SU-DHL-6 (cell line): ENCODE measurements at regions not wholly inside any gene's neighbourhood (a gene's known extent, or its start where the extent isn't known, plus 50 kb on each side); places are given as distances from the start of the nearest gene placed in this dataset.

ENCODE experiments used
- H2AFZ ChIP-seq: fragments of 200-600 bp; sonication (generic); 2 replicates; pipeline ENCODE4 v1.6.1; 2014; ENCODE audit warnings: low read depth, mild to moderate bottlenecking, moderate library complexity, mixed read lengths, antibody characterized with exemption, low read length; ENCODE audit not compliant: severe bottlenecking
- H3F3A ChIP-seq: fragments of 200-600 bp; shearing (Covaris generic); 2 replicates; pipeline ENCODE4 v1.6.0; 2016; ENCODE audit warnings: antibody characterized with exemption, mild to moderate bottlenecking; ENCODE audit not compliant: insufficient read depth
- H3K27ac ChIP-seq: fragments of 200-600 bp; sonication (generic); 2 replicates; pipeline ENCODE4 v1.5.1; 2016; ENCODE audit warnings: low read depth, mild to moderate bottlenecking, low read length, moderate library complexity, mixed read lengths
- H3K27me3 ChIP-seq: fragments of 200-600 bp; sonication (generic), shearing (Covaris generic); 2 replicates; pipeline ENCODE4 v1.6.0; 2014; ENCODE audit warnings: mild to moderate bottlenecking, low read length
- H3K36me3 ChIP-seq: fragments of 200-600 bp; sonication (generic); 2 replicates; pipeline ENCODE4 v1.6.1; 2014; ENCODE audit warnings: mild to moderate bottlenecking, low read length, mixed read lengths
- H3K4me2 ChIP-seq: fragments of 300-600, 200-600 bp; shearing (Covaris generic), sonication (generic); 2 replicates; pipeline ENCODE4 v1.6.0; 2014; ENCODE audit warnings: low read length, low read depth, mild to moderate bottlenecking; ENCODE audit not compliant: poor library complexity, severe bottlenecking
- H3K4me3 ChIP-seq: fragments of 200-600 bp; sonication (generic); 2 replicates; pipeline ENCODE4 v1.5.1; 2014; ENCODE audit warnings: antibody characterized with exemption, low read length, mild to moderate bottlenecking, mixed read lengths; ENCODE audit not compliant: insufficient read depth, poor library complexity, severe bottlenecking
- H3K79me2 ChIP-seq: fragments of 200-600 bp; sonication (generic); 2 replicates; pipeline ENCODE4 v1.6.1; 2014; ENCODE audit warnings: mild to moderate bottlenecking, low read length, moderate library complexity; ENCODE audit not compliant: insufficient read depth
- H3K9ac ChIP-seq: fragments of 200-600 bp; sonication (generic); 2 replicates; pipeline ENCODE4 v1.7.0; 2014; ENCODE audit warnings: mild to moderate bottlenecking, low read length
- H3K9me2 ChIP-seq: fragments of 200-600 bp; sonication (generic); replicated peaks from 2 replicates; pipeline ENCODE4 v1.6.1; 2014; ENCODE audit warnings: low read length; ENCODE audit not compliant: insufficient read depth
- H3K9me3 ChIP-seq: fragments of 200-600 bp; sonication (generic); 2 replicates; pipeline ENCODE4 v1.6.1; 2014; ENCODE audit warnings: low read length, mixed read lengths; ENCODE audit not compliant: insufficient read depth
- H4K20me1 ChIP-seq: fragments of 200-600 bp; sonication (generic); 2 replicates; pipeline ENCODE4 v1.6.1; 2014; ENCODE audit warnings: low read depth, mild to moderate bottlenecking, antibody characterized with exemption, low read length, moderate library complexity, mixed read lengths
- EZH2phosphoT487 ChIP-seq: fragments of 200-600 bp; sonication (generic), shearing (Covaris generic); conservative IDR thresholded peaks from 2 replicates; pipeline ENCODE4 v1.6.1; 2018; ENCODE audit warnings: mild to moderate bottlenecking, antibody characterized with exemption, low read length, moderate library complexity, mixed read lengths
- TF ChIP-seq, protein P1 (sequence below): fragments of 200-600 bp; sonication (generic); IDR thresholded peaks from one replicate; pipeline ENCODE4 v1.5.1; 2017; ENCODE audit warnings: antibody characterized with exemption, mild to moderate bottlenecking, low read length, moderate library complexity; ENCODE audit not compliant: insufficient read depth, poor library complexity, severe bottlenecking

DNA sequence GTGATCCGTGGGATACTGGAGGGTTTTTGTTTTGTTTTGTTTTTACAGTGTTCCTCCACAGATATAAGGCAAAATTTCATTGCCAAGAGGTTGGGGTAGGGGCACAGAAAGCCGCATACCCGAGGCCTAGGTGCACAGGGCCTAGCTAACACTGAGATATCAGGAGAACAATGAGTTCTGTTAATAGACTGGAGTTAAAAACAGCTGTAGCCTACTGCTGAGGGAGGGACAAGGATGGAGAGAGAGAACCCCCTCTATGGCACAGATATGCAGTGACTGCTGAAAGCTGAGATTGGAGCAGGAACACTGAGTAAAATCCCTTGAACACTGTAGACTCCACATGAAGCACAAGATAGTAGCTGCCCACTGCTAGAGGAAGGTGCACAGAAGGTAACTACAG, 53.1 kb upstream of the MAP3K13 start:
- Histone ChIP-seq H3K4me2 (no peak overlapping the region), H3F3A (no peaks in the 10 kb centered on the region), H3K27ac (no peak overlapping the region), H3K9me2 (no peaks in the 10 kb centered on the region), H3K79me2 (no peaks in the 10 kb centered on the region), H3K9me3 (no peaks in the 10 kb centered on the region), H3K27me3 (no peaks in the 10 kb centered on the region), H2AFZ (no peak overlapping the region), H3K4me3 (no peak overlapping the region), H3K36me3 (no peaks in the 10 kb centered on the region), H4K20me1 (no peaks in the 10 kb centered on the region), H3K9ac (no peak overlapping the region)
- TF ChIP-seq EZH2phosphoT487: no peak
- TF ChIP-seq, protein P1, sequence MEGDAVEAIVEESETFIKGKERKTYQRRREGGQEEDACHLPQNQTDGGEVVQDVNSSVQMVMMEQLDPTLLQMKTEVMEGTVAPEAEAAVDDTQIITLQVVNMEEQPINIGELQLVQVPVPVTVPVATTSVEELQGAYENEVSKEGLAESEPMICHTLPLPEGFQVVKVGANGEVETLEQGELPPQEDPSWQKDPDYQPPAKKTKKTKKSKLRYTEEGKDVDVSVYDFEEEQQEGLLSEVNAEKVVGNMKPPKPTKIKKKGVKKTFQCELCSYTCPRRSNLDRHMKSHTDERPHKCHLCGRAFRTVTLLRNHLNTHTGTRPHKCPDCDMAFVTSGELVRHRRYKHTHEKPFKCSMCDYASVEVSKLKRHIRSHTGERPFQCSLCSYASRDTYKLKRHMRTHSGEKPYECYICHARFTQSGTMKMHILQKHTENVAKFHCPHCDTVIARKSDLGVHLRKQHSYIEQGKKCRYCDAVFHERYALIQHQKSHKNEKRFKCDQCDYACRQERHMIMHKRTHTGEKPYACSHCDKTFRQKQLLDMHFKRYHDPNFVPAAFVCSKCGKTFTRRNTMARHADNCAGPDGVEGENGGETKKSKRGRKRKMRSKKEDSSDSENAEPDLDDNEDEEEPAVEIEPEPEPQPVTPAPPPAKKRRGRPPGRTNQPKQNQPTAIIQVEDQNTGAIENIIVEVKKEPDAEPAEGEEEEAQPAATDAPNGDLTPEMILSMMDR: no peak

DNA sequence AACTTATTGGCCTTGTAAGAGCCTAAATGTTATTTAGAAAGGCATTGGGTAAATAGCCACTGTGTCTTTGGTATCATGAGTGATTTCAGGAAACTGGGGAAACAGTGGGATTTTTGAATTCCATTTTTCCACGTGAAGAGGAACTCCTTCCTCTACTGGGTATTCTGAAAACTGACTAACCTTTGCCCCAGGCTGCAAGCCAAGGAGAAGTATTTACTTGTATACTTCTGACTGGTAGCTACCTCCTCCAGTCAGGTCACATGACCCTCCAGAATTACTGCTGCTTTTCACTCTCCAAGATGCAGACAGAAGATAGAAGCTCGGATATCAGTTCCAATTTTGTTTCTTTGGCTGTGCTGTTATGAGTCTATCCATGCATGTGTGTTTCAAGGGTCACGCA, 50.9 kb upstream of the MAP3K13 start:
- TF ChIP-seq EZH2phosphoT487: no peak
- TF ChIP-seq, protein P1: no peak
- Histone ChIP-seq H3K4me3 (no peak overlapping the region), H3K27me3 (no peaks in the 10 kb centered on the region), H3K9me2 (no peaks in the 10 kb centered on the region), H3K36me3 (no peaks in the 10 kb centered on the region), H3K79me2 (no peaks in the 10 kb centered on the region), H3K9me3 (no peaks in the 10 kb centered on the region), H4K20me1 (no peaks in the 10 kb centered on the region), H2AFZ (no peak overlapping the region), H3F3A (no peaks in the 10 kb centered on the region), H3K4me2 (no peak overlapping the region), H3K9ac (no peak overlapping the region), H3K27ac (no peak overlapping the region)
